ENCODE measurements at regions not wholly inside any gene's neighbourhood (a gene's known extent, or its start where the extent isn't known, plus 50 kb on each side); places are given as distances from the start of the nearest gene placed in this dataset.
"Not testable (repeated sequence)": the region's sequence is repeated elsewhere in the genome, so short reads cannot be mapped to it uniquely, and the experiment has no call there.

DNA sequence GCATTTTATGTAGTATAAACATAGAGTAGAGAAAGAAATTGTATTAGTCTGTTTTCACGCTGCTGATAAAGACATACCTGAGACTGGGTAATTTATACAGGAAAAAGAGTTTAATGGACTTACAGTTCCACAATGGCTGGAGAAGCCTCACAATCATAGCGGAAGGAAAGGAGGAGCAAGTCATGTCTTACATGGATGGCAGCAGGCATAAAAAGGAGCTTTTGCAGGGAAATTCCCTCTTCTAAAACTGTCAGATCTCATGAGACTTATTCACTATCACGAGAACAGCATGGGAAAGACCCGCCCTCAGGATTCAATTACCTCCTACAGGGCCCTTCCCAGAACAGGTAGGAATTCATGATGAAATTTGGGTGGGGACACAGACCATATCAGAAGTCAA is 98.1 kb downstream of the ARRDC3 start:
- not testable (repeated sequence) for DNase-seq (ENCODE audit: low read depth in 1 of 2, low spot score in 1 of 2)

DNA sequence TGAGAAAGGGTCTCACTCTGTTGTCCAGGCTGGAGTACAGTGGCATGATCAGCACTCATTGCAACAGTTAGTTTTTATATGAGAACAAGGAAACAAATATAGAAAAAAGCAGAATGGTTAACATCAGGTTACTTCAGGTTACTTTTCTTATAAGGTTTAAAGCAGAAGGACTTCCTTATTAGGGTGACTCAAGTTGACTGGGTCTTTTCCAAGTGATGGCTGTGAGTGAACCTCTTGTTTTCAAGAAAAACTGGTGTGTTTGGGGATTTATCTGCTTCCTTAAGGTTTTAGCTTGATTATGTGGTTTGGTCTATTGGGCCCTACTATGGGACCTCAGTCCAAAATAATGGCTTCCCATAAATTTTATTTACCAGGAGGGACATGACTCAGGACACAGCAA is 99.2 kb downstream of the ARRDC3 start:
- no peak for DNase-seq (ENCODE audit: low read depth in 1 of 2, low spot score in 1 of 2)

DNA sequence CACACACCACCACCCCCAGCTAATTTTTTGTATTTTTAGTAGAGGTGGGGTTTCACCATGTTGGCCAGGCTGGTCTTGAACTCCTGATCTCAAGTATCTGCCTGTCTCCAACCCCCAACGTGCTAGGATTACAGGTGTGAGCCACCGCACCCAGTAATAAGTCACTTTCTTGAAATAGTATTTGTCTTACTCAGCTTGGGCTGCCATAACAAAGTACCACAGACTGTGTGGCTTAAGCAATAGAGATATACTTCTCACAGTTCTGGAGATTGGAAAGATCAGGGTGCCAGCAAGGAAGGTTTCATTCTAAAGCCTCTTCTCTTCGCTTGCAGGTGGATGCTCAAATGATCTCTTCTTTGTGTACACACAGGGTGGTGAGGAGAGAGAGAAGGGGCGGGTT is 99.8 kb downstream of the ARRDC3 start:
- DNase-seq (ENCODE audit: low read depth in 1 of 2, low spot score in 1 of 2) = no peak

DNA sequence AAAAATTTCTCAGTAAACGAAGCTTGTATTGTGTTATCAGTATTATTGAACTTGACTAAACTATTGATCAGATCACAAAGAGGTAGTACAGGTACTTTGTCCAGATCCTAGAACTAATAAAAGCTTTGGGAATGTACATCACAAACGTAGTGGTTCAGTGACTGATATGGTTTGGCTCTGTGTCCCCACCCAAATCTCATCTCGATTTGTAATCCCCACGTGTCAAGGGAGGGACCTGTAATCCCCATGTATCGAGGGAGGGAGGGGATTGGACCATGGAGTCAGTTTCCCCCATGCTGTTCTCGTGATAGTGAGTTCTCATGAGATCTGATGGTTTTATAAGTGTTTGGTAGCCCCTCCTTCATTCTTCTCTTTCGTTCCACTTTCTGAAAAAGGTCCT is 100.9 kb downstream of the ARRDC3 start:
- no peak for DNase-seq (ENCODE audit: low read depth in 1 of 2, low spot score in 1 of 2)

DNA sequence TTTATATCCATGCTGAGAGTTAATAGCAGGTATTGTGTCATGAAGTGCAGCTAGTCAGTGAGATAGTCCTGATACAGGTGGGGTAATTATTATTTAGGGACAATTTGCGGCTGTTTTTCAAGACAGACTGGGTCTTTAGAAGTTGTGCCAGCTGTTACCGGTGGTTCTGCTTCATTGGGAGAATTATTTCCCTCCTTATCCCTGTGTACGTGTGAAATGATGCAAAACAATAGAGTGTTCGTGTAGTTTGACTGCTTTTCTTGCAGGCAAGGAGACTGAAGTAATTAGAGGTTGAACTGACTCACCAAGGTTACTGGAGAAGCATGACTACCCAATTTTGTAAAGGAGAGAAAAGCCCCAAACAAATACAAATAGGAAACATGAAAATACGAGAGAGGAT is 101.7 kb downstream of the ARRDC3 start:
- DNase-seq (ENCODE audit: low read depth in 1 of 2, low spot score in 1 of 2) = no peak

DNA sequence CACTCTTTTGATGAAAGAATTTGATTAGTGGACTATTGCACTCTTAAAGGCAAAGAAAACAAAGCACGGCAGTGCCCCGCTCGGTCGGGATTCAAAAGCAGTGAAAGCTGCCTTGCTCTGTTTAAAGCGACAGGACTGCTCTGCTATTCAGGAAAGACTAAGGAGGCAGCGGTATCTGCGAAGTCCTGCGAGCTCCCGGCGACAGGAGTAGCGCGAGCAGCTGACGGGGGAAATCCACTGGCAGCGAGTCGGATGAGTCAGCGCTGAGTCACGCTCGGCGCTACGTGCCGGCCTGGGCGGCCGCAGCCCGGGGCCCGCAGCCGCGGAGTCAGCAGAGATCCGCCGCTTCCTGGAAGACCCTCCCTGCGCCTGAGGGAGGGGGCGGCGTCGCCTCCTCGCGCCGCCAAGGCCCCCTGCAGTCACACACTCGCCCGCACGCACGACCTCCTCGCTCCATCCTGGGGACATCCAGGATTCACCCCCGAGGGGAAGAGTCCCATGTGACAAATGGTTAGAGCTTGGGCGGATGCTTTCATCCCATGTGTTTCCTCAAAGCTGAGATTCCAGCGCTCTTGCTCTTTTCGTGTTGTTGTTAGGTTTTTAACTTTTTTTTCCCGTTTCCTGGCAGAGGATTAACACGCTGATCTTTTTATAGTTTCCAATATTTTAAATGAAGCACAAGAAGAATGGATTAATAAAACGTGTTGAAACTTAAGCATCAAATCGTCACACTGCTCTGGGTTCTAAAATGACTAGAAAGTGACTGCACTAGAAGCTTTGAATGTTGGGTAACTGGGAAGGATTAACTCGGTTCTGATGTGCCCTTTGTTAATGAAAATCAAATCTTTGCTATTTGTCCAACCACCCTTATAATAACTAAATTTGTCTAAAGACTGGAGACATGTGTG is 102.5 kb downstream of the ARRDC3 start:
- DNase-seq (ENCODE audit: low read depth in 1 of 2, low spot score in 1 of 2) = peak; percentile 80 to 86

DNA sequence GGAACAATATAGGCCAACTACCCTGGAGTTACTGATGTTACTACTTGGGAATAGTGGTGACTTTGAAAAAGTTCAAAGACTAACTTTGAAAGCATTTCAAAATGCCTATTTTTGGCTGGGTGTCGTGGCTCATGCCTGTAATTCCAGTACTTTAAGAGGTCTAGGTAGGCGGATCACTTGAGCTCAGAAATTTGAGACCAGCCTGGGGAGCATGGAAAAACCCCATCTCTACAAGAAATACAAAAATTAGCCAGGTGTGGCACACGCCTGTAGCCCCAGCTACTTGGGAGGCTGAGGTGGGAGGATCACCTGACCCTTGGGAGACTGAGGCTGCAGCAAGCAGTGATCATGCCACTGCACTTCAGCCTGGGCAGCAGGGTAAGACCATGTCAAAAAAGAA is 105.3 kb downstream of the ARRDC3 start:
- DNase-seq (ENCODE audit: low read depth in 1 of 2, low spot score in 1 of 2) = no peak

DNA sequence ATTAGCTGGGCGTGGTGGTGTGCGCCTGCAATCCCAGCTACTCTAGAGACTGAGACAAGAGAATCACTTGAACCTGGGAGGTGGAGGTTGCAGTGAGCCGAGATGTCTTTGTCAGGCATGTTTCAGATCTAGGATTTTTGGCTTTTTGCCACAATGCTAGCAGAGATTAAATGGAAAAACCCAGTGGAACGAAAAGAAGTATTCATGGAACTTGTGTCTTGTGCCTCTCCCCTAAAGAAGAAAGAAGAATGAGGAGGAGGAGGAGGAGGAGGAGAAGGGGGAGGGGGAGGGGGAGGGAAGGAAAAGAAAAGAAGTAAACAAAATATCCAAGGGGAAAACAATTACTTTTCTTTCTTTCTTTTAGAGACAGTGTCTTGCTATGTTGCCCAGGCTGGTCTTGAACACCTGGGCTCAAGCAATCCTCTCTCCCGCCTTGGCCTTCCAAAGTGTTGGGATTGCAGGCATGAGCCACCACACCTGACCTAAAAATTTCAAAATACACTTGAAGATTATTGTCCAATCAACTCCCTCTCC is 106.0 kb downstream of the ARRDC3 start:
- no peak for DNase-seq (ENCODE audit: low read depth in 1 of 2, low spot score in 1 of 2)

DNA sequence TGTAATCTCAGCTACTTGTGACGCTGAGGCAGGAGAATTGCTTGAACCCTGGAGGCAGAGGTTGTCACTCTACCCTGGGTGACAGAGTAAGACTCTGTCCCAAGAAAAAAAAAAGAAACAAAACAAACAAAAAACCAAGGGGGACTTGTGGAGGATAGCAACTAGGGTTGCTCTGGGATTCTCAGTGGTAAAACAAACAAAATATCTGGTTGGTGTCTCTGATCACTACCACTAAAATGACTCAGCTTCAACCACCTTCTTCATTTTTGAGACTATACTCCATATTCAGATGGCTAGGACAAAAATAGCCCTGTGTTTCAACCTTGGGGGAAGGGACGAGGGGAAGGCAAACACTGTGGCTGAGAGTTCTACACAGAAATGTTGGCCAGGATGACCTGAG is 110.3 kb downstream of the ARRDC3 start:
- no peak for DNase-seq (ENCODE audit: low read depth in 1 of 2, low spot score in 1 of 2)

DNA sequence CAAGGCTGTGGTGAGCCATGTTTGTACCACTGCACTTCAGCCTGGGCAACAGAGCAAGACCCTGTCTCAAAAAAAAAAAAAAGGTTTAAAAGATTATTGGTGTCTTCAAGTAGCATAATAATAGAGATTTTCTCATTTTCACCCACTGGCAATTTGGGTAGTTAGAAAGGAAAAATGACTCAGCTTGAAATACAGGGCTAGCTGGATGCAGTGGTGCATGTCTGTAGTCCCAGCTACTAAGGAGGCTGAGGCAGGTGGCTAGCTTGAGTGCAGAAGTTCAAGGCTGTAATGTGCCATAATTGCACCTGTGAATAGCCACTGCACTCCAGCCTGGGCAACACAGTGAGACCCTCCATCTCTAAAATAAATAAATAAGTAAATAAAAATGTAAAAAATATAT is 111.1 kb downstream of the ARRDC3 start:
- DNase-seq (ENCODE audit: low read depth in 1 of 2, low spot score in 1 of 2) = no peak

DNA sequence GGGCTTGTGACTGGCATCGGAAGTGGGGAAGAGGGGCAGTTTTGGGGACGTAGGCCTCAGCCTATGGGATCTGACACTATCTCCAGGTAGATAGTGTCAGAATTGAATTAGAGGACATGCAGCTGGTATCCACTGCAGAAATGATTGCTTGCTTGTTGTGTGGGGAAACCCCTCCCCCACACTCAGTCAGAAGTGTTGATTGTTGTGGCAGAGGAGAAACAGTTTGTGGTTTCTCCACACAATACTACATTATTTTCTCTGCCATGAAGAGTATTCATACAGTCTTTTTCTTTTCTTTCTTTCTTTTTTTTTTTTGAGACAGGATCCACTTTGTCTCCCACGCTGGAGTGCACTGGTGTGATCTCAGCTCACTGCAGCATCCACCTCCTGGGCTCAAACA is 113.9 kb downstream of the ARRDC3 start:
- DNase-seq (ENCODE audit: low read depth in 1 of 2, low spot score in 1 of 2) = no peak

DNA sequence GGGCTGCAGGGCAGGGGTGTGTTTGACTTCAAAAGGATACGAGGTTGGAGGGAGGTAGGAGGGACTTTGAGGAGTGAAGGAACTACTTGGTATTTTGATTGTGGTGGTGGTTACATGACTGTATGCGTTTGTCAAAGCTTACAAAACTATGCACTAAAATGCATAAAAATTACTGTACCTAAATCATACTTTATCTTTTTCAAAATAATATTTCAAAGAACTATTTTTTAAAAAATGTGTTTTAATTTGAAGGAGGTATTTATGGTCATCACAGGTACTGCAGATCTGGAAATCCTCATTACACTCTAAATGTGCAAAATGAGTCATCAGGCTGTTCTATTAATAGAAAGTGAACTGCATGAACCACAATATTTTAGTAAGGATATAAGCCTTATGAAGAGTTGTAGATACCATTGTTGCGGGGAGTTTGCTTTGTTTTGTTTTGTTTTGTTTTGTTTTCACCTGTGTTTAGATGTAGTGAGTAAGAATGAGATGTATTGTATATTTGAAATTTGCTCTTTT is 116.9 kb downstream of the ARRDC3 start:
- DNase-seq (ENCODE audit: low read depth in 1 of 2, low spot score in 1 of 2) = no peak

DNA sequence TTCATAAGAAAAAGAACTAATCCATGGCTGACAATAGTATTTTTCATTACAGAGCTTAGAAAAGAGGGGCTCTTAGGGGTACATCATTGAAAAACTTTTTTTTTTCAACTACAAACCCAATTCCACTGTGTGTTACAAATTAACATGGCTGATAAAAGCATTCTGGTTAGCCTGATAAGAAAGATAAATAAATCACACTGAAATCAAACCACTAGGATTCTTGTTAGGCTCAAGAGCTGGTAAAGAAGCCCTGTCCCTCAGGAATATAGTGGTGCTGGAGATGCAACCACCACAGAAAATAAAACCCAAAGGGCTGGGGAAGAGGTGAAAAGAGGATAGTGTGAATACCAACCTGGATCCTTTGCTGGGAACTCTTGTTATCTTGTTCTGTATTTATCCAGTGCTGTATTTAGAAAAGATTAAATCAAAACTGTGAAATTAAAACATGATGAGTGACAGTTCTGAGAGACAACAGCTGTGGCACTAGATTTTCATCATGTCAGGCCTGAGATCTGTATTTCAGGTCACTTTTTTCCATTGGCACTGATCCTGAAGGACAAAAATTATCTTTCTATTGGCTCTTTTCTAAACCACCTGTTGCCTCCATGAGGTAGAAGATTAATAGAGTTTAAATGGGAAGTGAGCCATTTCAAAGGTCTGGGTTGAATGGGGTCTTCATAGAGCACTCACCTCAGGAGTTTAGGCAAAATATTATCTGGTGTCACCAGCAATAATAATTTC is 118.6 kb downstream of the ARRDC3 start:
- DNase-seq (ENCODE audit: low read depth in 1 of 2, low spot score in 1 of 2) = no peak

DNA sequence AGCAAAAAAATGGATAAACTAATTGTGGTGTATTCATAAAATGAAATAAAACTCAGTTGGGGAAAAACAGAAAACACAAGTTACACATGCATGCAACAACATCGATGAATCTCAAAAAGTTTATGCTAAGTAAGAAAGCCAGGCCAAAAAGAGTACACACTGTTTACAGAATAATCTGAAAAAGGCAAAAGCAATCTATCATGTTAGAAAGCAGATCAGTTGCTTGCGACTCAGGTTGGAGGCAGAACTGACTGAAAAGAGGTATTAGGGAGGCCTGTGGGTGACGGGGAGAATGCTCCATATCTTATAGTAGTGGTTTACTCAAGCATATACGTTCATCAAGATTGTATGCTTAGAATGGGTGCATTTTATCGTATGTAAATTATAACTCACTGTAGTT is 119.2 kb downstream of the ARRDC3 start:
- DNase-seq (ENCODE audit: low read depth in 1 of 2, low spot score in 1 of 2) = no peak

DNA sequence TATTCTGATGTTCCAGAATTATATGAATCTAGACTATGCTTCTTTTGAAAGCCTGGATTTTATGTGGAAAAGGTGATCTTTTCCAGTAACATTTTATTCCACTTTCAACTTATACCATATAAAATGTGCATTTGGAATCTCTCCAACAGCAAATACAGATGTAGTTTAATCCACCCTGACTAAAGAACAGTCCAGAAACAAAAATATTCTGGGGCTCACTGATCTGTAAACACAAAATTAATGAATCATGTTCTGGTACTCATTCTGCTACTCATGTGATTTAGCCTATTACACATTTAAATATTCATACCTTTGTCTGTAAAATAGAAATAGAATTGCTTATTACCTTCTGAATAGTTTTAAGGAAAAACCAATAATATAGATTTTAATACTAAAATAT is 125.8 kb downstream of the ARRDC3 start:
- DNase-seq (ENCODE audit: low read depth in 1 of 2, low spot score in 1 of 2) = no peak

DNA sequence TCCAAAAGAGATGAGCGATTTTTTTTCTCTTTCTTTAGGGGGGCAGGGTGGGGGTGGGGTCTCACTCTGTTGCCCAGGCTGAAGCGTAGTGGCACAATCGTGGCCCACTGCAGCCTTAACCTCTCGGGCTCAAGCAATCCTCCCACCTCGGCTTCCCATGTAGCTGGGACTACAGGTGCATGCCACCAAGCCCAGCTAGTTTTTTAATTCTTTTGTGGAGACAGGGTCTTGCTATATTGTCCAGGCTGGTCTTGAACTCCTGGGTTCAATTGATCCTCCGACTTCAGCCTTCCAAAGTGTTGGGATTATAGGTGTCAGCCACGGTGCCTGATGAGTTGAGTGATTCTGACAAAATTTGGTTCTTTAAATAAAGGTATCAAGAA is 127.0 kb downstream of the ARRDC3 start:
- no peak for DNase-seq (ENCODE audit: low read depth in 1 of 2, low spot score in 1 of 2)

DNA sequence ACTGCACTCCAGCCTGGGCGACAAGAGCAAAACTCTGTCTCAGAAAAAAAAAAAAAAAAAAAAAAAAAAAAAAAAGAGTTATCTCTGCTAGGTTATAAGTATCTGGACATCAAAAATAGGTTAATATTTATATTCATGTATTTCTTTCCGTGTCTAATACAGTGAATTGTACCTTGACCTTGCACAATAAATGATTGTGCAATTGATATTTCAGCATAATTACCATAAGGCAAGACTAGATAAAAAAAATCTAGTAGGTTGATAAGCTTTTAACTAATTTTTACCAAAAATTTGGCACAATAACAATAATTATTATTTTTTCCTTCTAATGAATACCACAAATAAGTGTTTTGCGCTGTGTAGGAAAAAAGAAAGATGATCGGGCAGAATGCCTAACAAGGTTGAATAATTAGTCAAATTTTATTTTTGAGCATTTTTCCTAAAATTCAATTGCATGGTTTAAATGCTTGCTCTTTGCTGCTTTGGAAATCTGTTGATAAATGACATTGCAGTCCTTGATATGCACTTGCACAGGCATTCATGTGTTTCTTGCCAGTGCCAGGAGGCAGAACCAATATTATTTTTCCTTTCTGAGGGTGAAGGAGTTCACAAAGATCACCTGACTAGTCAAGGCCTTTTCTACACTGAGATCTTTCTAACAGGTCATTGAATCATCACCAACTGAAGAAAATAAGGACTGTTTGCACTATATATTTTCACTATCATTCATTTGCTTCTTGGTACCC is 127.5 kb downstream of the ARRDC3 start:
- DNase-seq (ENCODE audit: low read depth in 1 of 2, low spot score in 1 of 2) = no peak

DNA sequence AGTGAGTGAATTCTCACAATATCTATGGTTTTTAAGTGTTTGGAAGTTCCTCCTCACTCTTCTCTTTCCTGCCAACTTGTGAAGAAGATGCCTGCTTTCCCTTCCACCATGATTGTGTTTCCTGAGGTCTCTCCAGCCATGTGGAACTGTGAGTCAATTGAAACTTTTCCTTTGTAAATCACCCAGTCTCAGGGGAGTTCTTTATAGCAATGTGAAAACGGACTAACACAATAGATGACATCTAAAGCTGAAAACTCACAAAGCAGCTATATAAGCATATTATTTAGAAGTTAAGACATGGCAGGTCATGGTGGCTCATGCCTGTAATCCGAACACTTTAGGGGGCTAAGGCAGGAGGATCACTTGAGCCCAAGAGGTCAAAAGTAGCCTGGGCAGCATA is 130.2 kb downstream of the ARRDC3 start:
- no peak for DNase-seq (ENCODE audit: low read depth in 1 of 2, low spot score in 1 of 2)

DNA sequence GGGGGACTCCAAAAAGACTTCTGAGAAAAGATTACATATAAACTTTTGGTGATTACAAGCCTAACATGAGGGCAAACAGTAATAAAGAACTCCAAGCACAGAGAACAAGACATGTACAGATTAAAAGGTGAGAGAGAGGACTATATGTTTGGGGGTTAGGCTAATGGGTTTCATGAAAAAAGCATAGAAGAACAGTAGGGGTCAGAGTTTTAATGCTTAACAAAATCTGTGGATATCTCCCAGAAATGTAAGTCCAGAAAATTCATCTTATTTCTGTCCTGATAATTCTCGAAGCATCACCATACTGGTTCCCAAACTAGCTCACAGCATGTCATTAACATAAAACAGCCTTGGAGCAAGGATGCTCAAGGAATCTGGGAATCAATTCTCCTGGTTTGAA is 137.2 kb downstream of the ARRDC3 start:
- DNase-seq (ENCODE audit: low read depth in 1 of 2, low spot score in 1 of 2) = no peak

DNA sequence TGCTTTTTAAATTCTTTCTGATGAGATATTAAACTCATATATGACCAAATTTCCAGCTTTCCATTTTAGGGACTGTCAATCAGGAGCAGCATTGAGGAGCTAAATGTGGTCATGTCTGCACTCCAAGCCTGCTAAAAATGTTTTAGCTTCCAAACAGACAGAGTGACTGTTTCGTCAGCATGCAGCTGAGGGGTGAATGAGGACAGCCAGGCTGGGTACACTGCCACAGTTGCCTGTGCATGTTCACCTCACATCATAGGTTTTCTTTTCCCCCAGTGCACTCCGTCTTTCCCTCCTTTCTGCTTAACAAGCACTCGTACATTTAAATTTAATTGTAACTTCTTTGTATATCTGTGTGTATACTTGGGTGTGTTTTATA is 138.1 kb downstream of the ARRDC3 start:
- DNase-seq (ENCODE audit: low read depth in 1 of 2, low spot score in 1 of 2) = no peak

DNA sequence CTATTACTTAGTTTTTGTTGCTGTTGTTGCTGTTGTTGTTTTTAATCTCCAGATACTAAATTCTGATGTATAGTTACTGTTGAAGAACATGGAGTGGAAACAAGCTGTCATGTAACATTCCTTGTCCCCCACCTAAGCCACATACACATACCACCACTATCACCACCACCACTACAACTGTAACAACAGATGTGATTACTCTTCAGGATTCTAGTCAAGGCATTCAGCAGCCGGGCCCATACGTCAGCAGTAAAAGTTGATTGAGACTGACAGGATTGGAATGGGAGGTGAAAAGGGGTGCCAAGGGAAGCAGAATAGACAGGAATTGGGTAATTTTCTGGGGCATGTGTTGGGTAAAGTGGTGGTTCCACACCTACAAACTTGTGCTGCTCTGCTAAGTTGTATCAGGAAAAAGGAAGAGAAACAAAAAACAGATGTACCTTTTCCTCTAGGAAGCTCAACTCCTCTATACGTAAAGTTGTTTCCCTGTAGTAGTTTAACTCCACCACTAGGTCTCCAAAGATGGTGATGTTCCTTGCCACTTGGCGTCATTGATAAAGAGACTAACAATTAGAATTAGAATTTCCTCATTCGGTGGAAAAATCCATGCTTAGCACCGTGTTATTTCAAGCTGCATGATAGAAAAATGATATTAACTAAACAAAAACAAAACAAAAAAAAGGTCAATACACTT is 138.6 kb downstream of the ARRDC3 start:
- DNase-seq (ENCODE audit: low read depth in 1 of 2, low spot score in 1 of 2) = no peak

Data from activated CD4-positive, alpha-beta T cell treated with anti-CD3 and anti-CD28 coated beads, Interleukin-2, amount 50 U/mL, for 24 hours (primary cell).